ENCODE measurements at regions not wholly inside any gene's neighbourhood (a gene's known extent, or its start where the extent isn't known, plus 50 kb on each side); places are given as distances from the start of the nearest gene placed in this dataset.

GRCh38 chr16:63690961-63691360, 1430.9 kb downstream of the CDH11 start:
- no peaks in the 10 kb centered on the region for H3K27me3 Mint-ChIP-seq (ENCODE audit: low read depth)
- DNase-seq (ENCODE audit: low spot score in 2 of 2, unreplicated experiment in 2 of 2), result no peak
- TF ChIP-seq CTCF (IDR thresholded peaks at IDR 0.05; ENCODE audit: unreplicated experiment), result no peak
- no peaks in the 10 kb centered on the region for H3K36me3 Mint-ChIP-seq
- H3K27ac Mint-ChIP-seq, result no peak overlapping the region
- peaks cover 21% of the 10 kb centered on the region for H3K9me3 Mint-ChIP-seq
- H3K4me3 Mint-ChIP-seq, result no peak overlapping the region
- no peaks in the 10 kb centered on the region for H3K4me1 Mint-ChIP-seq

- DNase-seq (ENCODE audit: low spot score in 2 of 2, unreplicated experiment in 2 of 2), result no peak
- TF ChIP-seq CTCF (IDR thresholded peaks at IDR 0.05; ENCODE audit: unreplicated experiment), result no peak
- Mint-ChIP-seq H3K27me3 (ENCODE audit: low read depth) (no peaks in the 10 kb centered on the region), H3K27ac (no peak overlapping the region), H3K36me3 (no peaks in the 10 kb centered on the region), H3K9me3 (peaks cover 21% of the 10 kb centered on the region), H3K4me1 (no peaks in the 10 kb centered on the region), H3K4me3 (no peak overlapping the region)
These were observed 1431.6 kb downstream of the CDH11 start for GRCh38 chr16:63690267-63690666.

- H3K9me3 Mint-ChIP-seq, result peaks cover 21% of the 10 kb centered on the region
- no peaks in the 10 kb centered on the region for H3K27me3 Mint-ChIP-seq (ENCODE audit: low read depth)
- no peak for DNase-seq (ENCODE audit: low spot score in 2 of 2, unreplicated experiment in 2 of 2)
These were observed 1432.8 kb downstream of the CDH11 start for GRCh38 chr16:63689068-63689467.

GRCh38 chr16:63684149-63685101, 1437.4 kb downstream of the CDH11 start:
- no peaks in the 10 kb centered on the region for H3K27me3 Mint-ChIP-seq (ENCODE audit: low read depth)
- no peak for DNase-seq (ENCODE audit: low spot score in 2 of 2, unreplicated experiment in 2 of 2)
- no peaks in the 10 kb centered on the region for H3K36me3 Mint-ChIP-seq
- no peak overlapping the region for H3K4me3 Mint-ChIP-seq
- TF ChIP-seq CTCF (IDR thresholded peaks at IDR 0.05; ENCODE audit: unreplicated experiment), result no peak
- peaks cover 16% of the 10 kb centered on the region for H3K9me3 Mint-ChIP-seq
- H3K27ac Mint-ChIP-seq, result no peak overlapping the region
- H3K4me1 Mint-ChIP-seq, result no peaks in the 10 kb centered on the region

More at GRCh38 chr16:63689068-63689467, 1432.8 kb downstream of the CDH11 start:
- TF ChIP-seq CTCF (IDR thresholded peaks at IDR 0.05; ENCODE audit: unreplicated experiment), result no peak
- Mint-ChIP-seq H3K4me1 (no peaks in the 10 kb centered on the region), H3K36me3 (no peaks in the 10 kb centered on the region), H3K4me3 (no peak overlapping the region), H3K27ac (no peak overlapping the region)

DNA sequence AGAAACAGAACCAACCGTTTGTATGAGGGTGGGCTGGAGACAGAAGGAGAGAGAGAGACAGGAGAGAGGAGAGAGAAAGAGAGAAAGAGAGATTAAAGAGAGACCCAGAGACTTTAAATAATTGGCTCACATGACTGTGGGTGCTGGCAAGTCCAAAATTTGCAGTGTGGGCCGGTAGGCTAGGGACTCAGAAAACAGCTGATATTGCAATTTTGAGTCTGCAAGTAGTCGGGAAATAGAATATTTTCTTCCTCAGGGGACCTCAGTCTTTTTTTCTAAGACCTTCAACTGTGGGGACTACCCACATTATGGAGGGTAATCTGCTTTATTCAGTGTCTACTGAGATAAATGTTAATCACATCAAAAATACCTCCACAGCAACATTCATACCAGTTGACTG, 1439.0 kb downstream of the CDH11 start:
- H3K27ac Mint-ChIP-seq, result no peak overlapping the region
- no peaks in the 10 kb centered on the region for H3K36me3 Mint-ChIP-seq
- H3K4me1 Mint-ChIP-seq, result no peaks in the 10 kb centered on the region
- no peak for DNase-seq (ENCODE audit: low spot score in 2 of 2, unreplicated experiment in 2 of 2)
- peaks cover 11% of the 10 kb centered on the region for H3K9me3 Mint-ChIP-seq
- H3K4me3 Mint-ChIP-seq, result no peak overlapping the region
- TF ChIP-seq CTCF (IDR thresholded peaks at IDR 0.05; ENCODE audit: unreplicated experiment), result no peak
- peaks cover 1% of the 10 kb centered on the region for H3K27me3 Mint-ChIP-seq (ENCODE audit: low read depth)

Data from mesothelial cell of epicardium (in vitro differentiated cells).